Endothelial cell of umbilical vein (primary cell): ENCODE measurements at regions not wholly inside any gene's neighbourhood (a gene's known extent, or its start where the extent isn't known, plus 50 kb on each side); places are given as distances from the start of the nearest gene placed in this dataset.

Source experiments
- BruUV-seq: library from RNA; stranded (reverse); fragments of 400-500 nt; replicated peaks from 2 replicates; lab custom pipeline; 2021; lab: Mats Ljungman, UMichigan
- CTCF ChIA-PET: fragments of 300-600, 350-600 bp; sonication (Branson Sonifier 250); formaldehyde crosslinking; loops from one replicate; lab custom pipeline; 2021; ENCODE audit warnings: antibody characterized with exemption, inconsistent platforms; lab: Charles Lee
- POLR2A ChIA-PET: fragments of 300-600, 350-600 bp; sonication (Branson Sonifier 250); formaldehyde crosslinking; loops from one replicate; lab custom pipeline; 2021; ENCODE audit warnings: antibody characterized with exemption, inconsistent platforms; lab: Charles Lee
- DNase-seq: peaks from one replicate; pipeline ENCODE4 v3.0.0-alpha.2; 2011; ENCODE audit warnings: low read depth, low spot score
- FAIRE-seq: peaks from 2 replicates; lab custom pipeline; 2011; peaks lifted over from hg19 to GRCh38; lab: Jason Lieb, UNC
- H2AFZ ChIP-seq: 2 replicates; pipeline ENCODE4 v1.6.0; 2012; ENCODE audit warnings: low read depth, low read length, control low read depth, inconsistent platforms
- H3K27ac ChIP-seq: 2 replicates; pipeline ENCODE4 v1.5.1; 2011; ENCODE audit warnings: low read depth, mild to moderate bottlenecking, control low read depth, low read length, moderate library complexity; ENCODE audit not compliant: insufficient read depth
- H3K27me3 ChIP-seq, 2 experiments: 2 replicates each; pipeline versions ENCODE4 v1.6.0 to v1.6.1; 2011; ENCODE audit warnings: low read length in 2 of 2, mixed read lengths in 1 of 2; ENCODE audit not compliant: control insufficient read depth in 2 of 2, insufficient read depth in 2 of 2
- H3K36me3 ChIP-seq, 2 experiments: 2 replicates in 1 of 2; 3 replicates in 1 of 2; pipeline ENCODE4 v1.5.1; 2011; ENCODE audit warnings: low read length in 2 of 2, mild to moderate bottlenecking in 1 of 2, moderate library complexity in 1 of 2; ENCODE audit not compliant: control insufficient read depth in 2 of 2, insufficient read depth in 2 of 2; ENCODE audit errors: extremely low read depth in 1 of 2
- H3K4me1 ChIP-seq: 3 replicates; pipeline ENCODE4 v1.5.1; 2011; ENCODE audit warnings: mild to moderate bottlenecking, low read length; ENCODE audit not compliant: control insufficient read depth, insufficient read depth; ENCODE audit errors: extremely low read depth
- H3K4me2 ChIP-seq: 2 replicates; pipeline ENCODE4 v1.6.1; 2011; ENCODE audit warnings: low read length, control low read depth, mixed read lengths; ENCODE audit not compliant: insufficient read depth
- H3K4me3 ChIP-seq, 3 experiments: fragments of 200-600 bp in 1 of 3; sonication (generic), shearing (Covaris generic) in 1 of 3; replicated peaks in 1 of 3; 2 replicates each; pipeline ENCODE4 v1.5.1; 2011 to 2016; ENCODE audit warnings: control low read depth in 3 of 3, low read length in 3 of 3, mild to moderate bottlenecking in 2 of 3, inconsistent platforms in 1 of 3, low read depth in 1 of 3, moderate library complexity in 1 of 3; ENCODE audit not compliant: insufficient read depth in 1 of 3
- H3K79me2 ChIP-seq: 2 replicates; pipeline ENCODE4 v1.6.0; 2012; ENCODE audit warnings: low read length, inconsistent platforms; ENCODE audit not compliant: control insufficient read depth, insufficient read depth
- H3K9ac ChIP-seq: replicated peaks from 2 replicates; pipeline ENCODE3; 2011; ENCODE audit warnings: low read length, control low read depth; ENCODE audit not compliant: insufficient read depth; ENCODE audit errors: extremely low read depth
- H3K9me1 ChIP-seq: replicated peaks from 3 replicates; pipeline ENCODE4 v1.6.0; 2011; ENCODE audit warnings: mild to moderate bottlenecking, low read length; ENCODE audit not compliant: control insufficient read depth, insufficient read depth; ENCODE audit errors: extremely low read depth
- H3K9me3 ChIP-seq: replicated peaks from 2 replicates; pipeline ENCODE4 v1.5.1; 2012; ENCODE audit warnings: low read length, inconsistent platforms; ENCODE audit not compliant: control insufficient read depth, insufficient read depth
- H4K20me1 ChIP-seq: replicated peaks from 2 replicates; pipeline ENCODE3; 2011; ENCODE audit warnings: mild to moderate bottlenecking, low read length; ENCODE audit not compliant: control insufficient read depth, insufficient read depth; ENCODE audit errors: extremely low read depth
- EZH2 ChIP-seq: IDR thresholded peaks from 2 replicates; pipeline ENCODE4 v1.6.1; 2012; ENCODE audit warnings: borderline replicate concordance, low read depth, mild to moderate bottlenecking, moderate library complexity, low read length, inconsistent platforms; ENCODE audit not compliant: severe bottlenecking
- FOS ChIP-seq: IDR thresholded peaks from 2 replicates; pipeline ENCODE4 v1.6.1; 2011; ENCODE audit warnings: mild to moderate bottlenecking, low read length, moderate library complexity, borderline replicate concordance; ENCODE audit not compliant: insufficient read depth
- GATA2 ChIP-seq: IDR thresholded peaks from 2 replicates; pipeline ENCODE4 v1.7.0; 2011; ENCODE audit warnings: low read depth, mild to moderate bottlenecking, moderate library complexity, mixed read lengths, low read length; ENCODE audit not compliant: insufficient read length, insufficient read depth
- JUN ChIP-seq: IDR thresholded peaks from 2 replicates; pipeline ENCODE4 v1.6.1; 2011; ENCODE audit warnings: borderline replicate concordance, low read depth; ENCODE audit not compliant: insufficient read length, insufficient read depth
- MYC ChIP-seq: IDR thresholded peaks from one replicate; pipeline ENCODE4 v1.6.1; 2011; ENCODE audit warnings: mild to moderate bottlenecking, low read depth, low read length
- POLR2A ChIP-seq: IDR thresholded peaks from 2 replicates; pipeline ENCODE4 v1.6.1; 2012; ENCODE audit warnings: low read depth, mild to moderate bottlenecking, control low read depth, low read length
- POLR2AphosphoS5 ChIP-seq: IDR thresholded peaks from 2 replicates; pipeline ENCODE4 v1.6.1; 2012; ENCODE audit warnings: low read depth, mild to moderate bottlenecking, control low read depth, low read length, moderate library complexity; ENCODE audit not compliant: insufficient read depth
- dilution Hi-C: fragments of 300-500 bp; cut with MboI; formaldehyde crosslinking; loops from one replicate; pipeline ENCODE4 v1.15.0; 2019; ENCODE audit warnings: low sequenced_read_pairs; ENCODE audit not compliant: extremely low pct_ligation_motif_present
- intact Hi-C: fragments of 100-400 bp; cut with micrococcal nuclease; formaldehyde crosslinking; loops from one replicate; pipeline ENCODE4 v1.10.0; 2022
- TF ChIP-seq, protein P1 (sequence below), 2 donors: IDR thresholded peaks; 1 replicate in 1 of 2; 2 replicates in 1 of 2; pipeline ENCODE4 v1.5.1; 2011; ENCODE audit warnings: low read length in 2 of 2, mild to moderate bottlenecking in 2 of 2, moderate library complexity in 2 of 2, control low read depth in 1 of 2, inconsistent platforms in 1 of 2, low read depth in 1 of 2; ENCODE audit not compliant: insufficient read depth in 1 of 2; ENCODE audit errors: extremely low read depth in 1 of 2
- TF ChIP-seq, protein P2 (sequence below): IDR thresholded peaks from 2 replicates; pipeline ENCODE4 v1.6.1; 2011; ENCODE audit not compliant: insufficient read depth, insufficient read length

DNA sequence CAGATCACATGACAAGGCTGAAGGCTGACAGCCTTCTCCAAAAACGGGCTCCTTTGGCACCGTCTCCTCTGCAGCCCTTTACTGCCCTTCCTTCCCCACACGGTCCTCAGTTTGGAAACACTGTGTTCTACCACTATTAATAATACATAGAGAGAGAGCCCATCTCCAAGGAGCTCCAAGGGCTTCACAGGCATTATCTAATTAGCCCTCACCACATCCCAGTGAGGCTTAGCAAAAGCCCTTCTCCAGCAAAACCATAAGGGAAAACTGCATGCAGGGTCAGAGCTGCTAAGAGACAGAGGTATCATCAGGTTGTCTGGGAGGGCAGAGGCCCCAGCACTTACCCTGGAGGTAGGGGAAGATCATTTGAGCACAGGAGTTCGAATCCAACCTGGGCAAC, 169.3 kb upstream of the JARID2 start:
- POLR2A ChIA-PET, result no interaction called here
- H4K20me1 ChIP-seq, result no peaks in the 10 kb centered on the region
- BruUV-seq, result no TSS peak
- no peaks in the 10 kb centered on the region for H3K36me3 ChIP-seq
- FAIRE-seq (no peak), DNase-seq (no peak)
- no peak overlapping the region for H3K4me3 ChIP-seq
- CTCF ChIA-PET, result no interaction called here
- H3K4me1 ChIP-seq, result no peaks in the 10 kb centered on the region
- H3K27ac ChIP-seq, result no peak overlapping the region
- no peak overlapping the region for H3K9ac ChIP-seq
- intact Hi-C loops (no loop called here), dilution Hi-C loops (no loop called here)
- H3K4me2 ChIP-seq, result no peak overlapping the region
- no peaks in the 10 kb centered on the region for H3K9me3 ChIP-seq
- no peaks in the 10 kb centered on the region for H3K79me2 ChIP-seq
- no peak overlapping the region for H2AFZ ChIP-seq
- no peaks in the 10 kb centered on the region for H3K9me1 ChIP-seq
- TF ChIP-seq JUN (no peak), EZH2 (no peak), GATA2 (no peak), POLR2A (no peak), POLR2AphosphoS5 (no peak), MYC (no peak), FOS (no peak)
- TF ChIP-seq, protein P1, sequence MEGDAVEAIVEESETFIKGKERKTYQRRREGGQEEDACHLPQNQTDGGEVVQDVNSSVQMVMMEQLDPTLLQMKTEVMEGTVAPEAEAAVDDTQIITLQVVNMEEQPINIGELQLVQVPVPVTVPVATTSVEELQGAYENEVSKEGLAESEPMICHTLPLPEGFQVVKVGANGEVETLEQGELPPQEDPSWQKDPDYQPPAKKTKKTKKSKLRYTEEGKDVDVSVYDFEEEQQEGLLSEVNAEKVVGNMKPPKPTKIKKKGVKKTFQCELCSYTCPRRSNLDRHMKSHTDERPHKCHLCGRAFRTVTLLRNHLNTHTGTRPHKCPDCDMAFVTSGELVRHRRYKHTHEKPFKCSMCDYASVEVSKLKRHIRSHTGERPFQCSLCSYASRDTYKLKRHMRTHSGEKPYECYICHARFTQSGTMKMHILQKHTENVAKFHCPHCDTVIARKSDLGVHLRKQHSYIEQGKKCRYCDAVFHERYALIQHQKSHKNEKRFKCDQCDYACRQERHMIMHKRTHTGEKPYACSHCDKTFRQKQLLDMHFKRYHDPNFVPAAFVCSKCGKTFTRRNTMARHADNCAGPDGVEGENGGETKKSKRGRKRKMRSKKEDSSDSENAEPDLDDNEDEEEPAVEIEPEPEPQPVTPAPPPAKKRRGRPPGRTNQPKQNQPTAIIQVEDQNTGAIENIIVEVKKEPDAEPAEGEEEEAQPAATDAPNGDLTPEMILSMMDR (IDR thresholded peaks at IDR 0.05; ENCODE audit: extremely low read depth in 1 of 2, insufficient read depth in 1 of 2, low read depth in 1 of 2, low read length in 2 of 2), result no peak
- TF ChIP-seq, protein P2, sequence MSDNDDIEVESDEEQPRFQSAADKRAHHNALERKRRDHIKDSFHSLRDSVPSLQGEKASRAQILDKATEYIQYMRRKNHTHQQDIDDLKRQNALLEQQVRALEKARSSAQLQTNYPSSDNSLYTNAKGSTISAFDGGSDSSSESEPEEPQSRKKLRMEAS, result no peak
- no peaks in the 10 kb centered on the region for H3K27me3 ChIP-seq
